A549 (cell line): ENCODE measurements at regions not wholly inside any gene's neighbourhood (a gene's known extent, or its start where the extent isn't known, plus 50 kb on each side); places are given as distances from the start of the nearest gene placed in this dataset.

ENCODE experiments used
- JUNB ChIP-seq: fragments of >200 bp; sonication (Bioruptor Twin); formaldehyde crosslinking; IDR thresholded peaks from 2 replicates; pipeline ENCODE4 v1.6.1; 2016
- RCOR1 ChIP-seq: fragments of 150-350 bp; IDR thresholded peaks from 2 replicates; pipeline ENCODE4 v1.6.1; 2014; ENCODE audit warnings: antibody characterized with exemption, low read length, low read depth

GRCh38 chr16:85357924-85358505, 245.7 kb upstream of the CIBAR2 start:
- TF ChIP-seq RCOR1 (no peak), JUNB (no peak)
